Smooth muscle cell of the brain vasculature (primary cell): ENCODE measurements at regions not wholly inside any gene's neighbourhood (a gene's known extent, or its start where the extent isn't known, plus 50 kb on each side); places are given as distances from the start of the nearest gene placed in this dataset.

ENCODE experiments used
- DNase-seq: peaks from one replicate; pipeline ENCODE4 v3.0.0-alpha.2; 2012; ENCODE audit warnings: low read depth, low spot score

- DNase-seq = no peak
Measured at GRCh38 chr5:68793993-68794392, 299.8 kb upstream of the SLC30A5 start.

DNA sequence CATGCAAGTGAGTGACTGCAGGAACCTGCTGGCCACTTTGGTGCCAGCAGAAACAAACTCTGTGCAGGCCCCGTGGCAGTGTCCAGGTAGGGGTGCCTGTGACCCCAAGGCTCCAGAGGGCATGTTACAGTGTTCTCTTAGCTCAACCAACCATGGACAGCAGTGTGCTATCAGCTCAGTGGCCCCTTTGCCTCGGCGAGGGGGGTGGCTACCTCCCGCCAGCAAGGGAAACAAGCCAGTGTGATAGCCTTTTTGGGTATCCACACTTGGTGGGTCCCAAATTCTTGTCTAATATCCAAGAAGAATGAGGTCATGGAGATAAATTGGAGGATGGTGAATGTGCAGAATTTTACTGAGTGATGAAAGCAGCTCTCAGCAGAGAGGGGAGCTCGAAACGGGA is 298.6 kb upstream of the SLC30A5 start:
- no peak for DNase-seq

- DNase-seq = no peak
Measured at GRCh38 chr5:68798877-68799843, 294.7 kb upstream of the SLC30A5 start.

GRCh38 chr5:68802430-68802829 is 291.4 kb upstream of the SLC30A5 start:
- no peak for DNase-seq

GRCh38 chr5:68803881-68804319 is 289.9 kb upstream of the SLC30A5 start:
- DNase-seq = no peak

DNA sequence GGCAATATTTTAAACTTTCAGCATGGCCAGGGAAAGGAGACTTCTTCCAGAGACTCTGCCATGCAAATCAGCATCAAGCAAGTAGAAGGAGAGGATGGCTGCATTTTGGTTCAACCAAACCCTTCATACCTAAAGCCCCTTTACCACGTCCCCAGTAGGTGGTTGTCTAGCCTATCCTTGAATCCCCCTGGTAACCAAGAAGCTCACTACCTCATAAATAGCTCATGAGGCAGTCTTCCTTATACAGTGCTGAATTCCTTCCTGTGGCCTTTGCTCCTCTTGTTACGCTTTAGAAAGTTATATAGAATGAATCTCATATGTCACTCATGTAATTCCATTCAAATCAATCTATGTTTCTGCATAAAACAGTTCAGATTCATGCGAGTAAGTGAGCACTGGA is 289.5 kb upstream of the SLC30A5 start:
- DNase-seq = no peak

- no peak for DNase-seq
Measured at GRCh38 chr5:68805444-68805843, 288.4 kb upstream of the SLC30A5 start.

DNA sequence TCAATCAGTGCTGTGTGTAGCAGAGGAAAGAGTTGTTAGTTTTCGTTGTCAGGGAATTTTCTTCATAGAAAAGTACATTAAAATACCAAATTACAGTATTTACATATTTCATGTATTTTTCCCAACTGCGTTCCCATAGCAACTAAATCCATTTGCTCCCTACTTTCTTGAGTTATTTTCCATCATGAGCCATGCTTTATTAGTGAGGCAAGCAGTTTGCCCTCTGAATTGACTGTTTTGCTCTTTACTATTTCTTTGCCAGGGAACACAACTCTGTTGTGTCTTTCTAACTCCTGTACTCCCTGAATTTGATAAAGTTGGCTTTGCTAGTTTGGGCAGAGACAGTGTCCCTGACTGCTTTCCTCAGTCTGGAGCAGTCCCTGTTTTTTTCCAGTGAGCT is 276.2 kb upstream of the SLC30A5 start:
- no peak for DNase-seq

DNA sequence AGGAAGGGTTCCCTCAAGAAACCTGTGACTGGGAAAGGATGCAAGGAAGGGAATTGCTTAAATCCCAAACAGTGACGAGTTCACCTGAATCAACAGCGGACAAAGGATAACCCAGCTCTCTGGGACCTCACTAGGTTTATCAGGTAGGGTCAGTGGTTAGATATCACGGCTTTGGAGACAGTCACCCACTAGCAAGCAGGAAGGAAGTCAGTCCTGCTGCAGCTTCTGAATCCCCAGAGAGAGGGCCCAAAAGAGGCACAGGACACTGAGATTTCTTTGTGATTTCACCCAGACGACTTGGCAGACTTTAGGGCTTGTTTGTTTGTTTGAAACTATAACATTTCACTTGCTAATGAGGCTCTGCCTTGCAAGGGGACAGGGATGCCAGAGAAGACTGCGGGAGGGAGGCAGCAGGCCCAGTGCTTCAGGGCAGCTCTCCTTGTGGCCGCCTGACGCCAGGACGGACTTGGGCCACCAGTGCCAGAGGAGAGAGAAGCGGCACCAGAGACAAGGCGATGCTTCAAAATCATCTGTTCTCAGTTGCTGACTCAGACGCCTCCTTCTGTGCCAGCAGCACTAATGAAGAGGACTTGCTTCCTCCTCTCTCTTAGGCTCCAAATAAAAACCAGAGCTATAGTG is 275.6 kb upstream of the SLC30A5 start:
- DNase-seq = no peak

GRCh38 chr5:68818870-68819269 is 274.9 kb upstream of the SLC30A5 start:
- no peak for DNase-seq

GRCh38 chr5:68821056-68821455 is 272.8 kb upstream of the SLC30A5 start:
- DNase-seq = no peak

DNA sequence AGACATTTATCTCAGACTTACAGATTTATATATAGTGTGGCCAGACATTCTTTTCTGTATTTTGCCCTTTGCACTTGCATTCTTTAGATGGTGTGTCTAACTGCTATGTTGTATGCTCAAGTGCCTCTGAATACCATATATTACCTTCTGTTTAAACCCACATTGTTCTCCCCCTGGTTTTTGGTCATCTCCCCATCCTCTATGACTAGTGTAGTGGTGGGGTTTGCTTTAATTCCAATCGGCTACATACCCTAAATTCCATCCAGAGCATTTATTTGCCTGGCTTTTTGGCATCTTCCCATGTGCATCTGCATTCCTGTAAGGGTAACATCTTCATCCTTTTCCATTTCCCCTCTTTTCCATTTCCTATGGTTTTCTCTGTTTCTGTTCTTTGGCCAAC is 271.0 kb upstream of the SLC30A5 start:
- DNase-seq = no peak

GRCh38 chr5:68823301-68823700 is 270.5 kb upstream of the SLC30A5 start:
- no peak for DNase-seq

- no peak for DNase-seq
Measured at GRCh38 chr5:68830377-68830898, 263.4 kb upstream of the SLC30A5 start.

DNA sequence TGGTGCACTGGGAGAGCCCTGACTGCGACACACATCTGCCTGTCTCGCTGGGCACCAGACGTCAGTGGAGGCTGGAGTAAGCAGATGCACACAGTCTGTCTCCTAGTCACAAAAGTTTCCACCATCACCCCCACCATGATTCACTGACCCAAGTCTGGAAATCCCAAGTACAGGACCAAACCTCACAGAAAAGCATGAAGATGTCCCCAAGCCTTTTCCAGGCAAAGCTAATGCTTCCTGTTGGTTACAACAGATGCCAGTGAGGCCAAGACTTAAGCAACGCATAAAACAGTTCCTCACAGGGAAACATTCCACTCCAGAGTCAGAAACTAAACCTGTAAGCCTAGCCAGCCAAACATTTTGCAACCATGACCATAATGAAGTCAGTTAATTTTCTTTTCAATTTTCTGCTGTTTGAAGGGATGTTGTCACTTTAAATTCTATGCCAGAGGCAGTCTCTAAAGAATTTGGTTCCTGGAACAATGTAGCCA is 259.3 kb upstream of the SLC30A5 start:
- no peak for DNase-seq

DNA sequence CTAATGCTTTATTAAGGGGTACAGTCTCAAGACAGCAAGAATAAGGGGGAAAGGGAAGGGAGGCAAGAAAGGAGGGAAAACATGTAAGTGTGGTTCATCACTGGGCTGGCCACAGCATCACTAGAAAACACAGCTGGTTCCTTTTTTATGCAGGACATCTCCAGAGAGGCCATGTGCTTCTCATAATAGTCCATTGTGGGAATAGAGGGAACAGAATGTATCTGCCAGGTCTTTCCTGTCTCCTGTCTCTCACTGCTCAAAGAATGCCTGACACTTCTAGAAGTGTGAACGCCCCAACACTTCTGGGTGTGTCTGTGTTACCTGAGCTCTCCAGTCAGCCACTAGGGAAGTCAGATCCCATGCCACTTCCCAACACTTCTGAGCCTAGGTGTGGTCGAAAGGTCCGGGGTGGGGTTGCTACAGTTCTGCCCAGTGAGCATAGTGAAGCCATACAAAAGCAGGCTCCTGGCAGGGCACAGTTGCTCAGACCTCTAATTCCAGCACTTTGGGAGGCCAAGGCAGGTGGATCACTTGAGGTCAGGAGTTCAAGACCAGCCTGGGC is 255.6 kb upstream of the SLC30A5 start:
- DNase-seq = no peak

DNA sequence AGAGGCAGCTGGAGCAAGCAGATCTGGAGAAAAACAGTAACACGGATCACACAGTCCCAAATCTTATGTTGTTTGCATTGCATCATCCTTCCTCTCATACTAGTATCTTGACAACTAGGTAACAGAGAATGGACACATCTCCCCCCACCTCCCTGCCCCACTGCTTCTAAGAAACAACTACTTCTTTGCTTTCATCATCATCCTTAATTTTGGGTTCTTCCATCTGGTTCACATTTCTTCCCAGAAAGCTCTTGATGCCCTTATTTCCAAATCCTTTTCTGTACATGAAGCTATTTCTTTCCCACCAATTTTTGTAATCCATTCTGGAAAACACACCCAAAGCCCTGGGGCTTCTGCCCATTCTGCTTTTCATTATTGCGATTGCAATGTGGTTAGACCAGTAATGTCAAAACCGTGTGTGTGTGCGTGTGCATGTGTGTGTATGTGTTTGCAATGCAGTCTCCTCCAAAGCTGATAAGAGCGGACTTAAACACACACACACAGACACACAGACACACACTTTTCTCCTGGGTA is 254.7 kb upstream of the SLC30A5 start:
- no peak for DNase-seq

DNA sequence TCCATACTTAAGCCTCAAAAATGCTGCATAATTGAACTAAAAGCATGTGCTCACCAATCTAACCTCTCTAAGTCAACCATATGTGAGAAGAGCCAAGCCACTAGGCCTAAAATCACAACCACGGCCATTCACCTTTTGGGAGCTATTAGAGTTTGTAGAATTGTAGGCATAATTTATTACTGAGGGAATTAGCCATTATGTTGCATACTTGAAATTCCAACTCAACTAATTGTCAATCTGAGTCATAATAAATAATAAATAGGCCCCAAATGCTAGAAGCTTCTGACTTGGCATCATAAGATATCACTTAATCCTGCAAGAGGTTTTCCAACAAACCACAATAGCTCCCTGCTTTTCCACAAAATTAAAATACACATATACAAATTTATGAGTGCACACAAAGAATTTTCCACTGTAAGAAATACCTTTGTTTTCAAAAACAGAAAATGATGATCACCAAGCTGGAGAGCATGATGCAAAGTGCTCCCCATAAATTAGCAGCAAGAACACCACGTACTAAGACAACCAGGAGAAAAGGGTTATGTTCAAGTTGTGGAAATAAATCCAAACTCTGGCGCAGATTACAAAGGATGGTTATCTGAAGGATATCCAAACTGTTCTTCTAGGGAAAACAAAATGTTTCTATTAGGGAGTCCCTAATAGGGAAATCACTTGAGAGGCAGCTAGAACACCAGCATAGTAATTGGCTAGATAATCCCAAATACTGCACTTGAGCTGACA is 250.0 kb upstream of the SLC30A5 start:
- DNase-seq = no peak

GRCh38 chr5:68845131-68845530 is 248.7 kb upstream of the SLC30A5 start:
- DNase-seq = no peak

- DNase-seq = no peak
Measured at GRCh38 chr5:68846828-68847227, 247.0 kb upstream of the SLC30A5 start.

- no peak for DNase-seq
Measured at GRCh38 chr5:68848091-68848490, 245.7 kb upstream of the SLC30A5 start.
